ENCODE measurements at regions not wholly inside any gene's neighbourhood (a gene's known extent, or its start where the extent isn't known, plus 50 kb on each side); places are given as distances from the start of the nearest gene placed in this dataset.

- DNase-seq (ENCODE audit: extremely low read depth, low read depth) = no peak
Measured at GRCh38 chr18:10370716-10371115, 83.7 kb upstream of the APCDD1 start.

- DNase-seq (ENCODE audit: extremely low read depth, low read depth) = no peak
Measured at GRCh38 chr18:10371165-10371564, 83.3 kb upstream of the APCDD1 start.

GRCh38 chr18:10374195-10374594 is 80.2 kb upstream of the APCDD1 start:
- DNase-seq (ENCODE audit: extremely low read depth, low read depth) = no peak

GRCh38 chr18:10374636-10375293 is 79.7 kb upstream of the APCDD1 start:
- DNase-seq (ENCODE audit: extremely low read depth, low read depth) = no peak

- DNase-seq (ENCODE audit: extremely low read depth, low read depth) = no peak
Measured at GRCh38 chr18:10376731-10377130, 77.7 kb upstream of the APCDD1 start.

- DNase-seq (ENCODE audit: extremely low read depth, low read depth) = no peak
Measured at GRCh38 chr18:10377956-10378355, 76.5 kb upstream of the APCDD1 start.

GRCh38 chr18:10378688-10379420 is 75.6 kb upstream of the APCDD1 start:
- no peak for DNase-seq (ENCODE audit: extremely low read depth, low read depth)

GRCh38 chr18:10379522-10379921 is 74.9 kb upstream of the APCDD1 start:
- no peak for DNase-seq (ENCODE audit: extremely low read depth, low read depth)

- no peak for DNase-seq (ENCODE audit: extremely low read depth, low read depth)
Measured at GRCh38 chr18:10381516-10381915, 72.9 kb upstream of the APCDD1 start.

- no peak for DNase-seq (ENCODE audit: extremely low read depth, low read depth)
Measured at GRCh38 chr18:10381951-10382350, 72.5 kb upstream of the APCDD1 start.

GRCh38 chr18:10386049-10386448 is 68.4 kb upstream of the APCDD1 start:
- DNase-seq (ENCODE audit: extremely low read depth, low read depth) = no peak

- DNase-seq (ENCODE audit: extremely low read depth, low read depth) = no peak
Measured at GRCh38 chr18:10386956-10387355, 67.5 kb upstream of the APCDD1 start.

GRCh38 chr18:10387399-10387798 is 67.0 kb upstream of the APCDD1 start:
- no peak for DNase-seq (ENCODE audit: extremely low read depth, low read depth)

GRCh38 chr18:10388373-10388772 is 66.1 kb upstream of the APCDD1 start:
- DNase-seq (ENCODE audit: extremely low read depth, low read depth) = no peak

GRCh38 chr18:10391506-10391905 is 62.9 kb upstream of the APCDD1 start:
- no peak for DNase-seq (ENCODE audit: extremely low read depth, low read depth)

- DNase-seq (ENCODE audit: extremely low read depth, low read depth) = no peak
Measured at GRCh38 chr18:10397004-10397403, 57.4 kb upstream of the APCDD1 start.

GRCh38 chr18:10398571-10398970 is 55.9 kb upstream of the APCDD1 start:
- no peak for DNase-seq (ENCODE audit: extremely low read depth, low read depth)

GRCh38 chr18:10399465-10399864 is 55.0 kb upstream of the APCDD1 start:
- no peak for DNase-seq (ENCODE audit: extremely low read depth, low read depth)

- DNase-seq (ENCODE audit: extremely low read depth, low read depth) = no peak
Measured at GRCh38 chr18:10400534-10401307, 53.7 kb upstream of the APCDD1 start.

- no peak for DNase-seq (ENCODE audit: extremely low read depth, low read depth)
Measured at GRCh38 chr18:10401521-10401920, 52.9 kb upstream of the APCDD1 start.

GRCh38 chr18:10401930-10402329 is 52.5 kb upstream of the APCDD1 start:
- DNase-seq (ENCODE audit: extremely low read depth, low read depth) = no peak

Data from NCI-H460 (cell line).